ENCODE measurements at regions not wholly inside any gene's neighbourhood (a gene's known extent, or its start where the extent isn't known, plus 50 kb on each side); places are given as distances from the start of the nearest gene placed in this dataset.
"Not testable (repeated sequence)": the region's sequence is repeated elsewhere in the genome, so short reads cannot be mapped to it uniquely, and the experiment has no call there.

- TF ChIP-seq CTCF, POLR2A (IDR thresholded peaks at IDR 0.05): not testable (repeated sequence)
Observed at GRCh38 chr5:36813249-36813648, 63.3 kb upstream of the NIPBL start.

All from testis (tissue), 2 donors.